Type B pancreatic cell (in vitro differentiated cells): ENCODE measurements at regions not wholly inside any gene's neighbourhood (a gene's known extent, or its start where the extent isn't known, plus 50 kb on each side); places are given as distances from the start of the nearest gene placed in this dataset.

Source experiments
- DNase-seq: peaks from one replicate; pipeline ENCODE4 v3.0.0; 2021; ENCODE audit warnings: mixed read lengths; ENCODE audit not compliant: unreplicated experiment; ENCODE audit errors: extremely low spot score
- H3K27ac Mint-ChIP-seq: 2 replicates; pipeline ENCODE4 v1.8.0; 2021; ENCODE audit warnings: mild to moderate bottlenecking, mixed read lengths
- H3K27me3 Mint-ChIP-seq: 2 replicates; pipeline ENCODE4 v1.8.0; 2021; ENCODE audit warnings: mixed read lengths
- H3K36me3 Mint-ChIP-seq: 2 replicates; pipeline ENCODE4 v1.8.0; 2021; ENCODE audit warnings: mixed read lengths
- H3K4me1 Mint-ChIP-seq: one replicate; pipeline ENCODE4 v1.8.0; 2021; ENCODE audit warnings: mixed read lengths; ENCODE audit not compliant: unreplicated experiment
- H3K4me3 Mint-ChIP-seq: 2 replicates; pipeline ENCODE4 v1.8.0; 2021; ENCODE audit warnings: mild to moderate bottlenecking, mixed read lengths
- H3K9me3 Mint-ChIP-seq: 2 replicates; pipeline ENCODE4 v1.8.0; 2021; ENCODE audit warnings: mixed read lengths
- TF ChIP-seq, protein P1 (sequence below): fragments of 200-600 bp; sonication (generic); conservative IDR thresholded peaks from 2 replicates; pipeline ENCODE4 v1.5.0; 2021; ENCODE audit warnings: antibody characterized with exemption, mild to moderate bottlenecking

- TF ChIP-seq, protein P1, sequence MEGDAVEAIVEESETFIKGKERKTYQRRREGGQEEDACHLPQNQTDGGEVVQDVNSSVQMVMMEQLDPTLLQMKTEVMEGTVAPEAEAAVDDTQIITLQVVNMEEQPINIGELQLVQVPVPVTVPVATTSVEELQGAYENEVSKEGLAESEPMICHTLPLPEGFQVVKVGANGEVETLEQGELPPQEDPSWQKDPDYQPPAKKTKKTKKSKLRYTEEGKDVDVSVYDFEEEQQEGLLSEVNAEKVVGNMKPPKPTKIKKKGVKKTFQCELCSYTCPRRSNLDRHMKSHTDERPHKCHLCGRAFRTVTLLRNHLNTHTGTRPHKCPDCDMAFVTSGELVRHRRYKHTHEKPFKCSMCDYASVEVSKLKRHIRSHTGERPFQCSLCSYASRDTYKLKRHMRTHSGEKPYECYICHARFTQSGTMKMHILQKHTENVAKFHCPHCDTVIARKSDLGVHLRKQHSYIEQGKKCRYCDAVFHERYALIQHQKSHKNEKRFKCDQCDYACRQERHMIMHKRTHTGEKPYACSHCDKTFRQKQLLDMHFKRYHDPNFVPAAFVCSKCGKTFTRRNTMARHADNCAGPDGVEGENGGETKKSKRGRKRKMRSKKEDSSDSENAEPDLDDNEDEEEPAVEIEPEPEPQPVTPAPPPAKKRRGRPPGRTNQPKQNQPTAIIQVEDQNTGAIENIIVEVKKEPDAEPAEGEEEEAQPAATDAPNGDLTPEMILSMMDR = no peak
- Mint-ChIP-seq H3K27ac (no peak overlapping the region), H3K36me3 (no peaks in the 10 kb centered on the region), H3K4me3 (no peak overlapping the region), H3K4me1 (no peaks in the 10 kb centered on the region), H3K9me3 (no peaks in the 10 kb centered on the region), H3K27me3 (no peaks in the 10 kb centered on the region)
- DNase-seq = no peak
These were observed 442.4 kb upstream of the FOXG1 start for GRCh38 chr14:28323951-28324741.

- no peaks in the 10 kb centered on the region for H3K4me1 Mint-ChIP-seq
- no peak overlapping the region for H3K4me3 Mint-ChIP-seq
- no peak overlapping the region for H3K27ac Mint-ChIP-seq
- H3K9me3 Mint-ChIP-seq = no peaks in the 10 kb centered on the region
- TF ChIP-seq, protein P1 = no peak
- DNase-seq = no peak
- no peaks in the 10 kb centered on the region for H3K27me3 Mint-ChIP-seq
- H3K36me3 Mint-ChIP-seq = no peaks in the 10 kb centered on the region
These were observed 425.8 kb upstream of the FOXG1 start for GRCh38 chr14:28340816-28341215.

DNA sequence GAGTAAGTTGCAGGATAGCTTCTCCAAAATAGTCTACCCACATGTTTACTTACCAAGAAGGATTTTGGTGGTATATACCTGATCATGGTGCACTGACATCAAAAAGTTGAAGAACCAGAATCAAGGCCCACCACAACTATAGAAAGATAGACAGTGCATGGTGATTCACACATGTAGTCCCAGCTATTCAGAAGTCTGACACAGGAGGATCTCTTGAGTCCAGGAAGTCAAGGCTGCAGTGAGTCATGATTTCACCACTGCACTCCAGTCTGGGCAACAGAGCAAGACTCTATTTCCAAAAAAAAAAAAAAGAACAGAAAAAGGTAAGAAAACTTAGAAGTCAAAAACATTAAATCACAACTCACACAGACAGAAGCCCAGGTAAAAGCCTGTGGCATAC, 422.2 kb upstream of the FOXG1 start:
- Mint-ChIP-seq H3K27ac (no peak overlapping the region), H3K9me3 (no peaks in the 10 kb centered on the region), H3K4me3 (no peak overlapping the region), H3K27me3 (no peaks in the 10 kb centered on the region), H3K36me3 (no peaks in the 10 kb centered on the region), H3K4me1 (no peaks in the 10 kb centered on the region)
- no peak for DNase-seq
- TF ChIP-seq, protein P1 = no peak

GRCh38 chr14:28348797-28349196, 417.8 kb upstream of the FOXG1 start:
- Mint-ChIP-seq H3K4me1 (no peaks in the 10 kb centered on the region), H3K36me3 (no peaks in the 10 kb centered on the region), H3K27ac (no peak overlapping the region), H3K4me3 (no peak overlapping the region), H3K9me3 (no peaks in the 10 kb centered on the region), H3K27me3 (no peaks in the 10 kb centered on the region)
- TF ChIP-seq, protein P1 = no peak
- no peak for DNase-seq

DNA sequence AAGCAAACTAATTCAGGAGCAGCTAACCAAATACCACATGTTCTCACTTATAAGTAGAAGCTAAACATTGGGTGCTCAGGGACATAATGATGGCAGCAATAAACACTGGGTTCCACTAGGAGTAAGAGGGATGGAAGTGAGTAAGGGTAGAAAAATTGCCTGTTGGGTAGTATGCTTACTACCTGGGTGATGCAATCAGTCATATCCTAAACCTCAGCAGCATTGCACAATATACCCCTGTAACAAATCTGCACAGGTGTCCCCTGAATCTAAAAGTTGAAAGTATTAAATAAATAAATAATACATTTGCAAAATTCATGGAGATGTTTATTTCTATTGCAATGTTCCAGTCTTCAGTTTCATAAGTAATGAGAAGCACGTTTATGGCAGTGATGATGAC, 409.8 kb upstream of the FOXG1 start:
- Mint-ChIP-seq H3K9me3 (peaks cover 3% of the 10 kb centered on the region), H3K36me3 (no peaks in the 10 kb centered on the region), H3K27ac (no peak overlapping the region), H3K4me1 (no peaks in the 10 kb centered on the region), H3K4me3 (no peak overlapping the region), H3K27me3 (no peaks in the 10 kb centered on the region)
- no peak for DNase-seq
- TF ChIP-seq, protein P1 = no peak

- no peaks in the 10 kb centered on the region for H3K27me3 Mint-ChIP-seq
- H3K9me3 Mint-ChIP-seq = peaks cover 5% of the 10 kb centered on the region
- DNase-seq = no peak
- H3K27ac Mint-ChIP-seq = no peak overlapping the region
- TF ChIP-seq, protein P1 = no peak
- H3K4me1 Mint-ChIP-seq = no peaks in the 10 kb centered on the region
- no peaks in the 10 kb centered on the region for H3K36me3 Mint-ChIP-seq
- H3K4me3 Mint-ChIP-seq = no peak overlapping the region
These were observed 405.1 kb upstream of the FOXG1 start for GRCh38 chr14:28361486-28361885.
